ENCODE measurements at regions not wholly inside any gene's neighbourhood (a gene's known extent, or its start where the extent isn't known, plus 50 kb on each side); places are given as distances from the start of the nearest gene placed in this dataset.

- Histone ChIP-seq H3K27ac (no peak overlapping the region), H3K4me3 (no peak overlapping the region), H3K4me1 (no peaks in the 10 kb centered on the region), H3K27me3 (no peaks in the 10 kb centered on the region), H3K9me3 (no peaks in the 10 kb centered on the region), H3K36me3 (replicated peaks in 1 of 2; ENCODE audit: insufficient read depth in 1 of 2, low read depth in 2 of 2) (no peaks in the 10 kb centered on the region)
- ATAC-seq (no peak), DNase-seq (no peak)
- no peak for TF ChIP-seq POLR2A (IDR thresholded peaks at IDR 0.05)
- TF ChIP-seq CTCF (IDR thresholded peaks at IDR 0.05), result no peak
- 58 to 81% methylated on average over 3 of the region's 3 CpGs for WGBS, 2 donors
- intact Hi-C loops (cut with DNase I), result no loop called here
Measured at GRCh38 chr14:86104691-86105265, 574.8 kb downstream of the FLRT2 start.

- Histone ChIP-seq H3K4me1 (no peaks in the 10 kb centered on the region), H3K27ac (no peak overlapping the region), H3K36me3 (replicated peaks in 1 of 2; ENCODE audit: insufficient read depth in 1 of 2, low read depth in 2 of 2) (no peaks in the 10 kb centered on the region), H3K4me3 (no peak overlapping the region), H3K27me3 (no peaks in the 10 kb centered on the region), H3K9me3 (no peaks in the 10 kb centered on the region)
- TF ChIP-seq POLR2A (IDR thresholded peaks at IDR 0.05) (no peak), CTCF (IDR thresholded peaks at IDR 0.05) (no peak)
- no peak for ATAC-seq
- no peak for DNase-seq
- intact Hi-C loops (cut with DNase I), result no loop called here
Measured at GRCh38 chr14:86094512-86094911, 564.6 kb downstream of the FLRT2 start.

GRCh38 chr14:86091811-86092210 lies 561.9 kb downstream of the FLRT2 start:
- ATAC-seq, result no peak
- no peak overlapping the region for H3K27ac ChIP-seq
- H3K27me3 ChIP-seq, result no peaks in the 10 kb centered on the region
- intact Hi-C loops (cut with DNase I), result no loop called here
- no peak overlapping the region for H3K4me3 ChIP-seq
- DNase-seq, result no peak
- H3K36me3 ChIP-seq (replicated peaks in 1 of 2; ENCODE audit: insufficient read depth in 1 of 2, low read depth in 2 of 2), result no peaks in the 10 kb centered on the region
- H3K9me3 ChIP-seq, result no peaks in the 10 kb centered on the region
- H3K4me1 ChIP-seq, result no peaks in the 10 kb centered on the region
- no peak for TF ChIP-seq CTCF (IDR thresholded peaks at IDR 0.05)
- WGBS, 2 donors, result 76 to 90% methylated on average over 1 of the region's 1 CpG

DNA sequence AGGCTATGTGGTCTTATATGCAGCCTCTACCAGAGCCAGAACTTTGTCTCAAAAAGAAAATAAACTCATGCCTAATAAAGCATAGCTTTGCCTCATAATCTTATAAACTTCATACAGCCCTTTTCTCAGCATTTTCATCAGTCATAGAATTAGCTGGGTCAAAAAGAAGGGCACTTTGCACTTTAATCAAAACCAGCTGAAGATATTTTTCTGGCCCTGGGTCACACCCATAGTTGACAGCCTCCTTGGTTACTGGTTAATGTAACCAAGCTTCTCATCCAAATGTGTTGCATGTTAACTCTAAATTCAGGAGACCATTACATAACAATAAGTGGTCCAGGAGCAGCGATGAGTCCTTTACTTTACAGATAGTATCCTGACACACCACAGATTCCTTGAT lies 558.2 kb downstream of the FLRT2 start:
- 55 to 100% methylated on average over 1 of the region's 1 CpG for WGBS, 2 donors
- ATAC-seq (no peak), DNase-seq (no peak)
- Histone ChIP-seq H3K27ac (no peak overlapping the region), H3K4me3 (no peak overlapping the region), H3K36me3 (replicated peaks in 1 of 2; ENCODE audit: insufficient read depth in 1 of 2, low read depth in 2 of 2) (no peaks in the 10 kb centered on the region), H3K27me3 (no peaks in the 10 kb centered on the region), H3K9me3 (no peaks in the 10 kb centered on the region), H3K4me1 (no peaks in the 10 kb centered on the region)
- TF ChIP-seq POLR2A (IDR thresholded peaks at IDR 0.05), result no peak
- TF ChIP-seq CTCF (IDR thresholded peaks at IDR 0.05), result no peak
- intact Hi-C loops (cut with DNase I), result no loop called here

- TF ChIP-seq POLR2A (IDR thresholded peaks at IDR 0.05), result no peak
- TF ChIP-seq CTCF (IDR thresholded peaks at IDR 0.05), result no peak
- no peak overlapping the region for H3K4me3 ChIP-seq
- no peak for ATAC-seq
- WGBS, 2 donors, result 21 to 24% methylated on average over 2 of the region's 2 CpGs
- H3K4me1 ChIP-seq, result no peaks in the 10 kb centered on the region
- no peak for DNase-seq
- no peak overlapping the region for H3K27ac ChIP-seq
- intact Hi-C loops (cut with DNase I), result no loop called here
- H3K9me3 ChIP-seq, result no peaks in the 10 kb centered on the region
- H3K27me3 ChIP-seq, result no peaks in the 10 kb centered on the region
- no peaks in the 10 kb centered on the region for H3K36me3 ChIP-seq (replicated peaks in 1 of 2; ENCODE audit: insufficient read depth in 1 of 2, low read depth in 2 of 2)
Measured at GRCh38 chr14:86087377-86087776, 557.4 kb downstream of the FLRT2 start.

All from body of pancreas (tissue), 4 donors.